B cell (primary cell): ENCODE measurements at regions not wholly inside any gene's neighbourhood (a gene's known extent, or its start where the extent isn't known, plus 50 kb on each side); places are given as distances from the start of the nearest gene placed in this dataset.

Experiments
- ATAC-seq: fragments of 200-7000 bp; cut with Tn5 transposase; one replicate; pipeline ENCODE4 v1.10.0; 2021; ENCODE audit warnings: low read depth, mild to moderate bottlenecking, moderate number of reproducible peaks, moderate library complexity
- CTCF ChIA-PET: fragments of 350-600 bp; sonication (Branson Sonifier 250); formaldehyde crosslinking; loops from one replicate; lab custom pipeline; 2021; ENCODE audit warnings: antibody characterized with exemption, inconsistent platforms; lab: Charles Lee
- POLR2A ChIA-PET: fragments of 350-600 bp; sonication (Branson Sonifier 250); formaldehyde crosslinking; loops from one replicate; lab custom pipeline; 2021; ENCODE audit warnings: antibody characterized with exemption; lab: Charles Lee
- DNase-seq: peaks from one replicate; pipeline ENCODE4 v3.0.0; 2013
- H2AFZ ChIP-seq: 2 replicates; pipeline ENCODE4 v1.6.1; 2012; ENCODE audit warnings: mild to moderate bottlenecking, low read depth, low read length; ENCODE audit not compliant: insufficient read depth, poor library complexity, severe bottlenecking
- H3K27ac ChIP-seq, 2 donors: 1 replicate in 1 of 2; 2 replicates in 1 of 2; pipeline ENCODE4 v1.5.1; 2012 to 2013; ENCODE audit warnings: low read length in 2 of 2, mild to moderate bottlenecking in 2 of 2, moderate library complexity in 1 of 2
- H3K27me3 ChIP-seq, 4 experiments: fragments of 200-600 bp in 1 of 4; sonication (generic) in 1 of 4; replicated peaks in 1 of 4; 1 replicate in 2 of 4; 2 replicates in 2 of 4; pipeline versions ENCODE4 v1.6.1 to v1.7.0; 2013 to 2016; ENCODE audit warnings: low read length in 3 of 4, mild to moderate bottlenecking in 2 of 4, mixed read lengths in 1 of 4, moderate library complexity in 1 of 4; ENCODE audit not compliant: insufficient read depth in 4 of 4, control insufficient read depth in 3 of 4; ENCODE audit errors: control extremely low read depth in 1 of 4
- H3K36me3 ChIP-seq, 2 experiments: replicated peaks in 1 of 2; 1 replicate in 1 of 2; 2 replicates in 1 of 2; pipeline versions ENCODE4 v1.6.1 to v1.7.1; 2013; ENCODE audit warnings: low read length in 1 of 2; ENCODE audit not compliant: insufficient read depth in 2 of 2, control insufficient read depth in 1 of 2; ENCODE audit errors: control extremely low read depth in 1 of 2, extremely low read depth in 1 of 2
- H3K4me1 ChIP-seq, 2 donors: fragments of 200-600 bp in 1 of 2; sonication (generic) in 1 of 2; 1 replicate in 1 of 2; 2 replicates in 1 of 2; pipeline versions ENCODE4 v1.5.1 to v1.6.1; 2013 to 2017; ENCODE audit warnings: low read length in 2 of 2; ENCODE audit not compliant: control insufficient read depth in 2 of 2, insufficient read depth in 2 of 2
- H3K4me2 ChIP-seq: replicated peaks from 2 replicates; pipeline ENCODE3; 2012; ENCODE audit warnings: mild to moderate bottlenecking, low read depth, low read length; ENCODE audit not compliant: poor library complexity, severe bottlenecking
- H3K4me3 ChIP-seq, 5 experiments: fragments of 200-600 bp in 1 of 5; sonication (generic) in 1 of 5; 1 replicate in 3 of 5; 2 replicates in 2 of 5; pipeline versions ENCODE4 v1.5.1 to v1.7.0; 2011 to 2016; ENCODE audit warnings: low read length in 4 of 5, mild to moderate bottlenecking in 4 of 5, low read depth in 2 of 5, control low read depth in 1 of 5, moderate library complexity in 1 of 5; ENCODE audit not compliant: insufficient read depth in 1 of 5; ENCODE audit errors: control extremely low read depth in 1 of 5, extremely low read depth in 1 of 5
- H3K79me2 ChIP-seq: fragments of 200-600 bp; sonication (generic); one replicate; pipeline ENCODE4 v1.6.0; 2016; ENCODE audit warnings: low read length; ENCODE audit not compliant: control insufficient read depth, insufficient read depth
- H3K9ac ChIP-seq: fragments of 200-600 bp; sonication (generic); 2 replicates; pipeline ENCODE4 v1.6.1; 2017; ENCODE audit warnings: mild to moderate bottlenecking, low read length, moderate library complexity
- H3K9me3 ChIP-seq, 3 donors: one replicate each; pipeline versions ENCODE4 v1.6.1 to v1.7.1; 2013; ENCODE audit warnings: low read length in 2 of 3; ENCODE audit not compliant: control insufficient read depth in 2 of 3, insufficient read depth in 1 of 3; ENCODE audit errors: control extremely low read depth in 1 of 3
- H4K20me1 ChIP-seq: 2 replicates; pipeline ENCODE4 v1.6.0; 2012; ENCODE audit warnings: mild to moderate bottlenecking, low read length; ENCODE audit not compliant: insufficient read depth, control insufficient read depth, poor library complexity, severe bottlenecking
- H3K27ac Mint-ChIP-seq: one replicate; pipeline ENCODE4 v1.8.0; 2021; ENCODE audit warnings: mixed read lengths
- H3K27me3 Mint-ChIP-seq: one replicate; pipeline ENCODE4 v1.8.0; 2021; ENCODE audit warnings: mixed read lengths
- H3K4me1 Mint-ChIP-seq: one replicate; pipeline ENCODE4 v1.8.0; 2021; ENCODE audit warnings: mixed read lengths
- H3K4me3 Mint-ChIP-seq: one replicate; pipeline ENCODE4 v1.8.0; 2021; ENCODE audit warnings: mixed read lengths
- H3K9me3 Mint-ChIP-seq: one replicate; pipeline ENCODE4 v1.8.0; 2022; ENCODE audit warnings: mixed read lengths; ENCODE audit not compliant: insufficient read depth
- EZH2 ChIP-seq: IDR thresholded peaks from 2 replicates; pipeline ENCODE4 v1.6.1; 2012; ENCODE audit warnings: borderline replicate concordance, low read depth, mild to moderate bottlenecking, moderate library complexity, low read length; ENCODE audit not compliant: insufficient read depth, poor library complexity, severe bottlenecking
- WGBS: methylation state at CpG from one replicate; pipeline ENCODE4 v1.1.5; 2013; ENCODE audit warnings: missing lambda C conversion rate; ENCODE audit not compliant: insufficient coverage; 5-methylcytosine and 5-hydroxymethylcytosine counted together
- intact Hi-C: fragments of 100-400 bp; cut with micrococcal nuclease; formaldehyde crosslinking; loops from one replicate; pipeline ENCODE4 v1.10.0; 2022
- TF ChIP-seq, protein P1 (sequence below): fragments of 200-600 bp; IDR thresholded peaks from one replicate; pipeline ENCODE4 v1.8.0; 2022; ENCODE audit warnings: antibody characterized with exemption, mild to moderate bottlenecking

DNA sequence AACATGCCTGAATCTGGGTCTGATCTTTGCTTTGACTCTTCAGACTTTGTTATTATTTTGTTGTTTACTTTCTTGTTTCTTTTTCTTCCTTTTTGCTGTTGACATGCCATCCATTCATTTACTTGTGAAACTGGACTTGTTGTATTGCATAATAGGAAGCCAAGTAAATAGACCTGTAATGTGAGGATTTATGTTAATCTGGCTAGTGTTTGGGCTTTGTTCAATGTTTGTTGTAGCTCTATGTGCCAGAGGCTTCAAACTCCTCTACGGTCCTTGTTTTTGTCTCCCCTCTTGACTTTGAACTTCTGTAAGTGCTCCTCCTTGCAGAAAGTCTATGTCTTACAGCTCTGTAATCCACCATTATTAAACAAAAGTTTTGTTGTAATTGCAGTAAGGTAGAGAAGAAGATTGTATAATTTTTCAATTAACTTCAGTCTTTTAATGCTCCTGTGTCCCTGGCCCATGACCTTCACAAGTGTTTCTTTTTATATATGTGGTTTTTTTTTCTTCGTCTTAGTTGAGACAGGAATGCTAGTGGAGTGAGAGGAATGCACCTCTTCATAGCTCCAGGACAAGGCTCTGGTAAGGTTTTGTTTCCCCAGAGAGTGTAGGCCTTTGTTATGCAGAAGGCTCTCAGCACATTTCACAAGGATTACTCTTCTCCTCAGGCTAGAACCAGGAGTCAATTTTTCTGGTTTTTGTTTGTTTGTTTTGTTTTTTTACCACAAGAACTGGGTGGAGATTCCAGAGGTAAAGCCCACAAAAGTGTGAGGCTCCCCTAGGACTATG lies 1061.8 kb upstream of the CITED2 start:
- ATAC-seq: no peak
- Histone ChIP-seq H3K4me2 (no peak overlapping the region), H2AFZ (no peak overlapping the region)

DNA sequence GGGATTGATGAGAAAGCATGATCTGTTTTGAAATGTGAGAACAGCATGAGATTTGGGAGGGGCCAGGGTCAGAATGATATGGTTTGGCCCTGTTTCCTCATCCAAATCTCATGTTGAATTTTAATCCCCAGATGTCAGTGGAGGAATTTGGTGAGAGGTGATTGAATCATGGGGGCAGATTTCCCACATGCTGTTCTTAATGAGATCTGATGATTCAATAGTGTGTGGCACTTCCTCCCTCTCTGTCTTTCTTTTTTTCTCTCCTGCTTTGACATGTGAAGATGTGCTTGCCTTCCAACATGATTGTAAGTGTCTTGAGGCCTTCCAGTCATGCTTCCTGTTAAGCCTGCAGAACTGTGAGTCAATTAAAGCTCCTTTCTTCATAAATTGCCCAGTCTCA lies 1060.3 kb upstream of the CITED2 start:
- intact Hi-C loops: no loop called here
- Histone ChIP-seq H3K9ac (no peak overlapping the region), H3K4me3 (no peak overlapping the region), H3K27ac (no peak overlapping the region), H4K20me1 (no peaks in the 10 kb centered on the region), H3K9me3 (peaks cover 0 to 7% (median 0%) of the 10 kb centered on the region in 3 donors), H3K79me2 (no peaks in the 10 kb centered on the region), H3K36me3 (no peaks in the 10 kb centered on the region), H3K27me3 (no peaks in the 10 kb centered on the region), H2AFZ (no peak overlapping the region), H3K4me2 (no peak overlapping the region), H3K4me1 (no peaks in the 10 kb centered on the region)
- DNase-seq: no peak
- H3K27ac Mint-ChIP-seq: no peak overlapping the region
- no peak for ATAC-seq
- ChIA-PET POLR2A (no interaction called here), CTCF (no interaction called here)
- H3K4me1 Mint-ChIP-seq: no peaks in the 10 kb centered on the region
- no peak overlapping the region for H3K4me3 Mint-ChIP-seq
- no peaks in the 10 kb centered on the region for H3K27me3 Mint-ChIP-seq
- H3K9me3 Mint-ChIP-seq: peaks cover 7% of the 10 kb centered on the region
- TF ChIP-seq, protein P1, sequence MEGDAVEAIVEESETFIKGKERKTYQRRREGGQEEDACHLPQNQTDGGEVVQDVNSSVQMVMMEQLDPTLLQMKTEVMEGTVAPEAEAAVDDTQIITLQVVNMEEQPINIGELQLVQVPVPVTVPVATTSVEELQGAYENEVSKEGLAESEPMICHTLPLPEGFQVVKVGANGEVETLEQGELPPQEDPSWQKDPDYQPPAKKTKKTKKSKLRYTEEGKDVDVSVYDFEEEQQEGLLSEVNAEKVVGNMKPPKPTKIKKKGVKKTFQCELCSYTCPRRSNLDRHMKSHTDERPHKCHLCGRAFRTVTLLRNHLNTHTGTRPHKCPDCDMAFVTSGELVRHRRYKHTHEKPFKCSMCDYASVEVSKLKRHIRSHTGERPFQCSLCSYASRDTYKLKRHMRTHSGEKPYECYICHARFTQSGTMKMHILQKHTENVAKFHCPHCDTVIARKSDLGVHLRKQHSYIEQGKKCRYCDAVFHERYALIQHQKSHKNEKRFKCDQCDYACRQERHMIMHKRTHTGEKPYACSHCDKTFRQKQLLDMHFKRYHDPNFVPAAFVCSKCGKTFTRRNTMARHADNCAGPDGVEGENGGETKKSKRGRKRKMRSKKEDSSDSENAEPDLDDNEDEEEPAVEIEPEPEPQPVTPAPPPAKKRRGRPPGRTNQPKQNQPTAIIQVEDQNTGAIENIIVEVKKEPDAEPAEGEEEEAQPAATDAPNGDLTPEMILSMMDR: no peak
- TF ChIP-seq EZH2: no peak

More for the DNA sequence above, 1061.8 kb upstream of the CITED2 start:
- no CpG with 5 or more reads among the region's 2 CpGs for WGBS
- DNase-seq: no peak
- TF ChIP-seq EZH2: no peak
- TF ChIP-seq, protein P1: no peak
- H3K4me3 ChIP-seq: no peak overlapping the region
- no peaks in the 10 kb centered on the region for H3K79me2 ChIP-seq
- H3K27me3 Mint-ChIP-seq: no peaks in the 10 kb centered on the region
- ChIA-PET CTCF (no interaction called here), POLR2A (no interaction called here)
- no peaks in the 10 kb centered on the region for H3K27me3 ChIP-seq
- intact Hi-C loops: no loop called here
- H3K4me3 Mint-ChIP-seq: no peak overlapping the region
- no peaks in the 10 kb centered on the region for H3K4me1 ChIP-seq
- H3K4me1 Mint-ChIP-seq: no peaks in the 10 kb centered on the region
- no peak overlapping the region for H3K9ac ChIP-seq
- no peaks in the 10 kb centered on the region for H3K36me3 ChIP-seq
- H3K9me3 ChIP-seq: peaks cover 0 to 7% (median 0%) of the 10 kb centered on the region in 3 donors
- H3K27ac Mint-ChIP-seq: no peak overlapping the region
- H3K27ac ChIP-seq: no peak overlapping the region
- H3K9me3 Mint-ChIP-seq: peaks cover 7% of the 10 kb centered on the region
- H4K20me1 ChIP-seq: no peaks in the 10 kb centered on the region
